ENCODE measurements at regions not wholly inside any gene's neighbourhood (a gene's known extent, or its start where the extent isn't known, plus 50 kb on each side); places are given as distances from the start of the nearest gene placed in this dataset.

DNA sequence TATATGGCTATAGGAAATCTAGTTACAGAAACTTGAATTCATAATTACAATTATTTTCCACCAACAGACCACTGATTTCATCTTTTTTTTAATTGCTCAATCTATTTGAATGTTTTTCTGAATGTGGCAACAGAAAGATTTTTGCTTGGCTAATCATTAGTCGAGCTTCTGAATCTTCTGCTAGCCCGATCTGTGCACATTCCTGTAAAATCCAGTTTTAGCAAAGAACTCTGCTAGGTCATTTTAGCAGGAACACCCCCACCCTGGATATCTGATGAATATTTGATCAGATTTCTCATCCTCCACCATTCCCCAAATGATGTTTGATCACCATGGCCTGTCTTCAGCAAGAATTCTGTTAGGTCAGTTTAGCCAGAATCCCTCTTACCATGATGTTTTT is 176.3 kb downstream of the LEPR start:
- Histone ChIP-seq H4K91ac (ENCODE audit: insufficient read depth, low read depth, low read length) (no peak overlapping the region), H3K36me3 (ENCODE audit: control insufficient read depth, insufficient read depth, low read length) (no peaks in the 10 kb centered on the region), H2AK5ac (ENCODE audit: low read depth, low read length) (no peak overlapping the region), H2BK20ac (ENCODE audit: low read depth, low read length) (no peak overlapping the region), H3K4ac (ENCODE audit: low read depth, low read length) (no peak overlapping the region), H3K4me2 (ENCODE audit: low read depth, low read length) (no peak overlapping the region), H3K27me3 (ENCODE audit: control insufficient read depth, insufficient read depth, low read length) (no peaks in the 10 kb centered on the region), H3K4me3 (ENCODE audit: insufficient read depth, low read depth, low read length) (no peak overlapping the region), H3K4me1 (ENCODE audit: control insufficient read depth, insufficient read depth, low read length) (no peaks in the 10 kb centered on the region), H3K23ac (ENCODE audit: low read depth, low read length) (no peak overlapping the region), H2BK120ac (ENCODE audit: low read depth, low read length) (no peak overlapping the region), H3K27ac (ENCODE audit: insufficient read depth, low read length) (no peak overlapping the region), H2BK5ac (ENCODE audit: low read depth, low read length, poor library complexity, severe bottlenecking) (no peak overlapping the region), H3K9me1 (ENCODE audit: insufficient read depth, low read length) (no peaks in the 10 kb centered on the region), H3K9ac (ENCODE audit: low read depth, low read length) (no peak overlapping the region), H3K9me3 (ENCODE audit: control insufficient read depth, insufficient read depth, low read length) (no peaks in the 10 kb centered on the region), H3K79me1 (ENCODE audit: low read depth in 1 of 2, low read length in 2 of 2) (no peaks in the 10 kb centered on the region), H2AK9ac (replicated peaks; ENCODE audit: low read depth, low read length, poor library complexity) (no peak overlapping the region), H3K56ac (ENCODE audit: extremely low read depth, insufficient read depth, low read length) (no peak overlapping the region), H2AFZ (replicated peaks; ENCODE audit: low read length, poor library complexity) (no peak overlapping the region), H2BK15ac (ENCODE audit: low read depth, low read length) (no peak overlapping the region), H3K14ac (replicated peaks; ENCODE audit: low read depth, low read length) (no peak overlapping the region), H4K5ac (ENCODE audit: low read depth, low read length) (no peak overlapping the region), H4K20me1 (ENCODE audit: insufficient read depth, low read length) (no peaks in the 10 kb centered on the region), H3K18ac (ENCODE audit: low read depth, low read length) (no peak overlapping the region), H4K8ac (ENCODE audit: low read depth in 2 of 2, low read length in 2 of 2) (no peak overlapping the region)
- 92% methylated on average over 2 of the region's 2 CpGs; no CpG with 5 or more reads in 1 of the 2 experiments for WGBS, 2 experiments (ENCODE audit: extremely low coverage in 2 of 2, insufficient read length in 1 of 2)
- ChIA-PET CTCF (no interaction called here), POLR2A (ENCODE audit: unreplicated experiment) (no interaction called here)
- ATAC-seq (ENCODE audit: low read depth): no peak
- dilution Hi-C loops (cut with HindIII; ENCODE audit: low sequenced_read_pairs, unreplicated experiment) (no loop called here), intact Hi-C loops (cut with micrococcal nuclease) (no loop called here), in situ Hi-C loops (cut with MboI; ENCODE audit: low sequenced_read_pairs) (no loop called here)
- no peak for DNase-seq
- no TSS peak for BruUV-seq (replicated peaks)
- TF ChIP-seq, protein P1, sequence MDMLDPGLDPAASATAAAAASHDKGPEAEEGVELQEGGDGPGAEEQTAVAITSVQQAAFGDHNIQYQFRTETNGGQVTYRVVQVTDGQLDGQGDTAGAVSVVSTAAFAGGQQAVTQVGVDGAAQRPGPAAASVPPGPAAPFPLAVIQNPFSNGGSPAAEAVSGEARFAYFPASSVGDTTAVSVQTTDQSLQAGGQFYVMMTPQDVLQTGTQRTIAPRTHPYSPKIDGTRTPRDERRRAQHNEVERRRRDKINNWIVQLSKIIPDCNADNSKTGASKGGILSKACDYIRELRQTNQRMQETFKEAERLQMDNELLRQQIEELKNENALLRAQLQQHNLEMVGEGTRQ (IDR thresholded peaks at IDR 0.05; ENCODE audit: low read depth, low read length): no peak
- TF ChIP-seq RCOR1 (IDR thresholded peaks at IDR 0.05; ENCODE audit: insufficient replicate concordance, low read length) (no peak), MAZ (IDR thresholded peaks at IDR 0.05; ENCODE audit: borderline replicate concordance, low read depth, low read length) (no peak), BHLHE40 (IDR thresholded peaks at IDR 0.05; ENCODE audit: low read depth, low read length) (no peak), CEBPB (IDR thresholded peaks at IDR 0.05; ENCODE audit: low read depth, low read length) (no peak), FOS (IDR thresholded peaks at IDR 0.05; ENCODE audit: low read depth, low read length) (no peak), RFX5 (IDR thresholded peaks at IDR 0.05; ENCODE audit: low read depth, low read length) (no peak), SMC3 (IDR thresholded peaks at IDR 0.05; ENCODE audit: low read depth, low read length) (no peak), CHD1 (IDR thresholded peaks at IDR 0.05; ENCODE audit: low read depth, low read length) (no peak), MAFK (IDR thresholded peaks at IDR 0.05; ENCODE audit: low read depth, low read length) (no peak), NFE2L2 (IDR thresholded peaks at IDR 0.05; ENCODE audit: low read depth, low read length) (no peak), POLR2A (IDR thresholded peaks at IDR 0.05; ENCODE audit: low read depth, low read length) (no peak)
- TF ChIP-seq, protein P2, sequence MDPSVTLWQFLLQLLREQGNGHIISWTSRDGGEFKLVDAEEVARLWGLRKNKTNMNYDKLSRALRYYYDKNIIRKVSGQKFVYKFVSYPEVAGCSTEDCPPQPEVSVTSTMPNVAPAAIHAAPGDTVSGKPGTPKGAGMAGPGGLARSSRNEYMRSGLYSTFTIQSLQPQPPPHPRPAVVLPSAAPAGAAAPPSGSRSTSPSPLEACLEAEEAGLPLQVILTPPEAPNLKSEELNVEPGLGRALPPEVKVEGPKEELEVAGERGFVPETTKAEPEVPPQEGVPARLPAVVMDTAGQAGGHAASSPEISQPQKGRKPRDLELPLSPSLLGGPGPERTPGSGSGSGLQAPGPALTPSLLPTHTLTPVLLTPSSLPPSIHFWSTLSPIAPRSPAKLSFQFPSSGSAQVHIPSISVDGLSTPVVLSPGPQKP (IDR thresholded peaks at IDR 0.05; ENCODE audit: borderline replicate concordance, low read depth, low read length): no peak
- TF ChIP-seq, protein P3, sequence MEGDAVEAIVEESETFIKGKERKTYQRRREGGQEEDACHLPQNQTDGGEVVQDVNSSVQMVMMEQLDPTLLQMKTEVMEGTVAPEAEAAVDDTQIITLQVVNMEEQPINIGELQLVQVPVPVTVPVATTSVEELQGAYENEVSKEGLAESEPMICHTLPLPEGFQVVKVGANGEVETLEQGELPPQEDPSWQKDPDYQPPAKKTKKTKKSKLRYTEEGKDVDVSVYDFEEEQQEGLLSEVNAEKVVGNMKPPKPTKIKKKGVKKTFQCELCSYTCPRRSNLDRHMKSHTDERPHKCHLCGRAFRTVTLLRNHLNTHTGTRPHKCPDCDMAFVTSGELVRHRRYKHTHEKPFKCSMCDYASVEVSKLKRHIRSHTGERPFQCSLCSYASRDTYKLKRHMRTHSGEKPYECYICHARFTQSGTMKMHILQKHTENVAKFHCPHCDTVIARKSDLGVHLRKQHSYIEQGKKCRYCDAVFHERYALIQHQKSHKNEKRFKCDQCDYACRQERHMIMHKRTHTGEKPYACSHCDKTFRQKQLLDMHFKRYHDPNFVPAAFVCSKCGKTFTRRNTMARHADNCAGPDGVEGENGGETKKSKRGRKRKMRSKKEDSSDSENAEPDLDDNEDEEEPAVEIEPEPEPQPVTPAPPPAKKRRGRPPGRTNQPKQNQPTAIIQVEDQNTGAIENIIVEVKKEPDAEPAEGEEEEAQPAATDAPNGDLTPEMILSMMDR (conservative IDR thresholded peaks at IDR 0.05; ENCODE audit: low read depth, low read length): no peak
